ENCODE measurements at regions not wholly inside any gene's neighbourhood (a gene's known extent, or its start where the extent isn't known, plus 50 kb on each side); places are given as distances from the start of the nearest gene placed in this dataset.

DNA sequence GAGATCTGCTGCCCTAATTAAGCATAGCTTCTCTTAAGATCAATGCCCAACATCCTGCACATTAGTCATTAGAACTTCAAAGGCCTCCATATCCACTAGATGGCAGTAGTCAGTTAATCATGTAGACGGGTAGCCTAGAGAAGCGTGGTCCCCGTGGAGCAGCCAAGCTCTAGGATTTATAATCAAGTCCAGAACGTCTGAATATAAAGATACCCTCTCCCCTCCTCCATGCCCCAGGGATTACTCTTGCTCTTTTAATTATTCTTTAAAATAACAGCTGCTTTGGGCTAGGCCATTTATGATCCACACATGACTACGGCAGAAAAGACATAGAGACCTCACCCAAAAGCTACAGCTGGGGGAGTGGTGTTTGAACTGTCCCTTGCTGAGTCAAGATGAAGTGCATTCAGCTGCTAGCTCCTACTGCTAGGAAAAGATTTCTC is 327.6 kb upstream of the PLET1 start:
- DNase-seq (ENCODE audit: low read depth) = peak; percentile 16

DNA sequence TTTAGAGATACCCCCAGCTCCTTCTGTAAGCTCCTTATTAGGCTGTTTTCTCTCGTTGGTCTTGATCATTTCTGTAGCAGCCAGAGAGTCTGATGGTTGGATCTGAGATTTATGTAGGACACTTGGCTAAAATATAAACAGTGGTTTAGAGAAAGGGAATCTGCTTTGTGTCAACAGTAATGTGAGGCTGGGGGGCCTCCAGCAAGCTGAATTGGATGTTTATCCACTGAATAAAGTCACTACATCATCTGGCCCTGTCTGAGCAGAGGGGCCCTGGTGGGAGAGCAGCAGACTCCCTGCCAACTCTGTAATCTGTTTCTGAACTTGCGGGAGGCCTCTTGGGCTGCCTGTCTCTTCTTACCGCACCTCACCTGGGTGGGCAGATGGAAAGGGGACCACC is 328.5 kb upstream of the PLET1 start:
- DNase-seq (ENCODE audit: low read depth) = no peak

DNA sequence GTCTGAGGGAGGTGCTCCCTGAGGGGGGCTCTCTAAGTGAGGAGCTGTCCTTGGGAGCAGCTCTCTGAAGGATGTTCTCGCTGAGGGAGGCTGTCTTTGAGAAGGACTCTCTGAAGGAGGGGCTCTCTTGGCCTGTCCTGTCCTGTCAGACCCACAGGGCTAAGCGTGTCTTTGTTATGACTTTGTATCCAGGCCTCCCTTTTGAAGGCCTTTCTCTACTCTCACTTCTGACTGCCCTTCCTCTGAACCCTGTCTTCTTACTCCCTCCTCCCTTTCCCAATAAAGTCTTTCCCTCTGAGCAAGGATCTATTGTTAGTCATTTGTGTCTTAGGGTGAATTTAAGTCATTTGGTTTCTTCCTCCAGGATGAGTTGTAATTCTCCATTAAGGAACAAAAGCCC is 330.1 kb upstream of the PLET1 start:
- DNase-seq (ENCODE audit: low read depth) = no peak

DNA sequence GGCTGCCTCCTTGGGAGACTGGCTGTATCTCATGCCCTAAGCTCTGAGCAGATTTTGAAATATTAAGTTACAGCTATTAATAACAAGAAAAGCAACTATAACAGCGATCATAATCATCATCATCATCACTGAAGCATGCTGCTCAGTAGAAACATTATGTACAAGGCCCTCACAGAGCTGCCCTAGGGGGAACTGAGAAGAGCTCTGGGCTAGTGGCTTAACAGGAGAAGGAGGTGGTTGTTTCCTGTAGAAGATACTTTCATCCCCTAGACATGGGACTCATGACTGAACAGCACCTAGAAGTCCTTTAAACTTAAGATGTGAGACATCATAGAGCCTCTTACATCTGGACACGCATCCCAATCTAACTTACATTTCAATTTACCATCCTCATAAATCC is 332.8 kb upstream of the PLET1 start:
- no peak for DNase-seq (ENCODE audit: low read depth)

- DNase-seq (ENCODE audit: low read depth) = no peak
These were observed 335.7 kb upstream of the PLET1 start for GRCh38 chr11:112596324-112596723.

GRCh38 chr11:112597286-112597790 is 336.7 kb upstream of the PLET1 start:
- DNase-seq (ENCODE audit: low read depth) = no peak

GRCh38 chr11:112599265-112599664 is 338.6 kb upstream of the PLET1 start:
- no peak for DNase-seq (ENCODE audit: low read depth)

DNA sequence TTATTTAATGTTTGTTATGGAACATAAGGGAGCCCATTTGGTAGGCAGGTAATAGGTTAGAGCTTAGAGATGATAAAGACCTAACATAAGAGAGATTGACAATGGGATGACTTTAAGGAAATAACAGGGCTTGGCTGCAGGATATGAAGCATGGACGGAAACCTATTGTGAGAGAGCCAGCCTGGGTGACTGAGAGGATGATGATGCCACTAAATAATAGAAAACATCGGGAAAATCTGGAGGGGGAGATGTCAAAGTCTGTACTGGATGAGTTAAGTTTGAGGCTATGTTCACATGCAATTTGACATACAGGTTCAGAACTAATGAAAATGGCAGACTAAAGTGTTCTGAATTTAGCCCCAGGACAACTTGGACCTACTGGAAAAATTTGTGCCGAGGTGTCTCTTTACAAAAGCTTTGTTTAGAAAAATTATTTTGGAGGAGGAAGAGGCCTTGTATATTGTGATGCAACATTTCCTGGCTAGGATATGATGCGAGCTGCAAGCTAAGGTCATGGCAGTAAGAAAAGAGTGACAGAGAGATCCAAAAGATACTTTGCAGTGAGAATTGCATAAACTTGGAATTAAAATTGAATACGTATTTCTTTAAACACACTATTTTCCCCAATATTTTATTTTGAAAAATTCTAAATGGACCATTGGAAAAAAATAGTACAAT is 339.3 kb upstream of the PLET1 start:
- no peak for DNase-seq (ENCODE audit: low read depth)

- DNase-seq (ENCODE audit: low read depth) = no peak
These were observed 344.5 kb upstream of the PLET1 start for GRCh38 chr11:112605093-112605666.

DNA sequence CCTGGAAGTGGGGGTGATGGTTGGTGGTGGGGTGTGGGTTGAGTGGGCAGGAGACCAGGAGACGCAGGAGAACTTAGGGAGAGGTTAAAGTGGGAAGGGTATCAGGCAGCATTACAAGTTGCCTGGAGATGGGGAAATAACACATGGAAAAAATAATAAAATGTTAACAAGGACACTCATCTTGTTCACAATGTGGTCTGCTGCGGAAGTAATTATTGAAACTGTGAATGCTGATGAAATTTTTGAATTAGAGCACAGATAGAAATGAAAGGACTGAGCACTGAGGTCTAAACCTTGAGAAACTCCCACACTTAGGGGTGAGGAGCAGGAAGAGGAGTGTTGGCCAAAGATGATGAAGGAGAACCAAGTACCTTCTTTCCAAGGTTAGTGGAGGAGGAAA is 346.0 kb upstream of the PLET1 start:
- no peak for DNase-seq (ENCODE audit: low read depth)

DNA sequence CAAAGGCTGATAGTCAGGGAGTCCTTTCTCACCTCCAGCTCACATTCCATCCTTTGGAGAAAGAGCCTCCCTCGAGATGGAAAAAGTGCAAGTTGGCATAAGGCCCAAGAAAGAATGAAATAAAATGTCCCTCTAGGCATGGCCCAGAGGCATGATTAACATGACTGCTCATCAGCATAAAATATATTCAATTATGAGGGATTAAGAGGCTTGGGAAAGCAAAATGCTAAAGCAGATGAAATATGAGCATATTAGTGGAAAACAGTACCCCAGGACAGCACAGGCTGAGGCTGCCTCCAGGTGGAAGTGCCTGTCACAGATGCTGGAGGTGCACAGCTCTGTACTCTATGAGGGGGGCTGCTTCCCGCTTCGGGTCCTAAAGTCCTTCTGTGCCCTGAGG is 347.8 kb upstream of the PLET1 start:
- DNase-seq (ENCODE audit: low read depth) = no peak

DNA sequence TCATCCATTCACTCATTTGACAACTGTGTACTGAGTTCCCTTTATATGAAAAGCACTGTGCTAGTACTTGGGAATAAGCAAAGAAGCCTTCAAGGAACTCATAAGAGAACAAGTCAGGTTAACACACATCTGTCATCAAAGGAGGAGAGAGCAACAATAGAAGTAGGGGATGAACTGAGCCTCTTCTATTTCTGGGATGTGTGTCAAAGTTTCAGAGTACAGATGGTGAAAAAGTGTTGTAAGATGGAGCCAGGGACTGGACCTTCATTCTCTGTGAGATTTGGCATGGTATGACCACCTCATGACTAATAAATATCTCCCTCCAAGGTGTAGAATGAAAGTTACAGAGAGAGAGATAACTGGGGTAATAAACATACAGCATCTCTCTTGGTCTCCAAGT is 349.8 kb upstream of the PLET1 start:
- DNase-seq (ENCODE audit: low read depth) = no peak

DNA sequence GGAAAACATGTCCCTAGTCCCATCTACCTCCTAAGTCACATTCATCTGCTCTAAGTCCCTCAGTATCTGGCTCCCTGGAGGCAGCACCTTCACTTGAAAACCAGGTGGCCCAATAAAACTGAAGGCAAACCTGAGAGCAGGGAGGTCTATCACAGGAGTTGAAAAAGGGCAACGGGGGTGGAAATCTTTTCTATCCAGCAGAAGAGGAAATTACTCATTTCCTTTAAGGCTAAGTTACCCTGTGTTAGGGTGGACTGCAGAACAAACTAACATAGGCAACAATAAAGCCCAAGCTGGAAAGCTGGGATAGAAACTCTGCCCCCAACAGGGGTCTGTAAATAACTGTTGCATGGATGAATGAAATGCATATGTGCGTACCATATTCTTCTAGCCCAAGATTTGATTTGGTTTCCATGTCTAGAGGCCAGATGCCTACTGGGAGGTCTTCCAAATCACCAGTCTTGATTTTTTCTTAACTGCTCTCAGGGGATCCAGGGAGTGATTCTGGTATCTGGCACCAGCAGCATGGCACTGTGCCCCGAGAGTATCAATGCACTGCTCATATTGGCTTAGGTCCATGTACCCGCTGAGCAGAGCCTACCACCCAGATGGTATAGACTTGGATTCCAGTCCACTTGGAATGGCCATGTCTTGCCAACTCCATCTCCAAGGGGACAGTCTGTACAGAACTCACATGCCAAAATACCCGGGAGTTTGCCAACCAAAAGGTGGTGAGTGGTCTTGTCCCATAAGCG is 350.0 kb upstream of the NCAM1 start:
- no peak for DNase-seq (ENCODE audit: low read depth)

DNA sequence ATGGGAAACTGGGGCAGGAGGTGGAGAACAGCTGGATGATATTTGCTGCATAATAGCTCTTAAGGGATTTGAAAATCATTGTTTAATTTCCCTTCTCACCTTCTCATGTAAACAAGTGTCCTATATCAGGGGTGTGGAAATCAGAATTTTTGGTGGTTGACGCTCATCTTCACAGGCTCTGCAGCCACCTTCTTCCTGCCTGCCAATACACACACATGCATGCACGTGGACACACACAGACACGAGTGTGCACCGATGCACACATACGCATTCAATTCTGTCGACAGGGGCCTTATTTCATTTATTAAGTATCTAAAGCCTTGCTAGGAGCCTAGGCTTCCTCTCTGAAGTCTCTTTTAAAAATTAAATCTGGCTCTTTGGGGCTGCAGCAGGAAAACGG is 349.4 kb upstream of the NCAM1 start:
- DNase-seq (ENCODE audit: low read depth) = no peak

GRCh38 chr11:112612250-112612849 is 348.9 kb upstream of the NCAM1 start:
- no peak for DNase-seq (ENCODE audit: low read depth)

- no peak for DNase-seq (ENCODE audit: low read depth)
These were observed 347.9 kb upstream of the NCAM1 start for GRCh38 chr11:112613051-112613972.

DNA sequence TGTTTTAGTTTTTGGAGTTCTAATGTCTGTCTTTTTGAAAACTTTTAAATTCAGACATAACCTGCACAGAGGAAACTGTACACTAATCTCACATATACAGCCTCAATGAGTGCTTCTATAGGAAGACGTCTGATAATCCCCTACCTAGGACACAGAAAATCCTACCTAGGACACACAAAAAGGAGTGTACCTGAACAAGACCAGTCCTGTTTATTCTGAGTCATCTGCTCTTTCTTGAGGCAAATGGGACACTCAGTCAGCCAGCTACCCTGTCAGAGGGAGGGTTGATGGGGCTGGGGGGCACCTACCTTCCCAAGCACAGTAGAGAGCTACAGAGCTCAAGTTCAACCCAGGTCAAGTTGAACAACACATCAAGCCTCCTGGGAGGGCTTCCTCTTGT is 346.6 kb upstream of the NCAM1 start:
- DNase-seq (ENCODE audit: low read depth) = no peak

- no peak for DNase-seq (ENCODE audit: low read depth)
These were observed 346.0 kb upstream of the NCAM1 start for GRCh38 chr11:112615238-112615637.

- no peak for DNase-seq (ENCODE audit: low read depth)
These were observed 345.3 kb upstream of the NCAM1 start for GRCh38 chr11:112615891-112616290.

- DNase-seq (ENCODE audit: low read depth) = no peak
These were observed 344.7 kb upstream of the NCAM1 start for GRCh38 chr11:112616327-112617097.

GRCh38 chr11:112617098-112617425 is 344.2 kb upstream of the NCAM1 start:
- DNase-seq (ENCODE audit: low read depth) = no peak

Data from activated T-cell treated with anti-CD3 and anti-CD28 coated beads for 24 hours (primary cell).